HCT116 (cell line): ENCODE measurements at regions not wholly inside any gene's neighbourhood (a gene's known extent, or its start where the extent isn't known, plus 50 kb on each side); places are given as distances from the start of the nearest gene placed in this dataset.
"Not testable (repeated sequence)": the region's sequence is repeated elsewhere in the genome, so short reads cannot be mapped to it uniquely, and the experiment has no call there.

ENCODE experiments used
- ATAC-seq: fragments of 200-7000 bp; cut with Tn5 transposase; 2 replicates; pipeline ENCODE4 v1.9.1; 2020; ENCODE audit warnings: mild to moderate bottlenecking, moderate library complexity
- BruUV-seq: library from RNA; stranded (reverse); fragments of 400-500 nt; replicated peaks from 2 replicates; lab custom pipeline; 2021; lab: Mats Ljungman, UMichigan
- CTCF ChIA-PET: fragments of 300-600 bp; sonication (Branson Sonifier 250); formaldehyde crosslinking; loops from one replicate; lab custom pipeline; 2021; ENCODE audit warnings: antibody characterized with exemption; lab: Charles Lee
- POLR2A ChIA-PET: fragments of 300-600, 350-600 bp; sonication (Branson Sonifier 250); formaldehyde crosslinking; loops from one replicate; lab custom pipeline; 2021; ENCODE audit warnings: antibody characterized with exemption; lab: Charles Lee
- RAD21 ChIA-PET, 2 experiments: fragments of 300-600 bp; sonication (Branson Sonifier 250); formaldehyde crosslinking; loops; one replicate each; lab custom pipeline; 2023; ENCODE audit warnings: low total read pairs in 2 of 2; ENCODE audit not compliant: uncharacterized antibody in 2 of 2, unreplicated experiment in 2 of 2, low non-redundant PET in 1 of 2; lab: Charles Lee
- DNase-seq: peaks from one replicate; pipeline ENCODE4 v3.0.0-alpha.2; 2010; ENCODE audit warnings: low read depth, low spot score
- H2AFZ ChIP-seq: fragments of 200-600 bp; shearing (Covaris generic), sonication (generic); 2 replicates; pipeline ENCODE4 v1.6.1; 2017; ENCODE audit warnings: low read depth, mixed run types, mixed read lengths, antibody characterized with exemption, low read length; ENCODE audit not compliant: poor library complexity, severe bottlenecking
- H3K27ac ChIP-seq: 2 replicates; pipeline ENCODE4 v1.5.1; 2012; ENCODE audit warnings: low read depth, low read length
- H3K27me3 ChIP-seq: fragments of 200-600 bp; sonication (generic); 2 replicates; pipeline ENCODE4 v1.6.1; 2016; ENCODE audit warnings: mixed run types, low read length, mixed read lengths; ENCODE audit not compliant: insufficient read depth
- H3K36me3 ChIP-seq, 2 experiments: fragments of 200-500 bp in 1 of 2; fragments of 200-600 bp in 1 of 2; sonication (Bioruptor generic) in 1 of 2; sonication (generic) in 1 of 2; 2 replicates each; pipeline versions ENCODE4 v1.5.1 to v1.6.1; 2014 to 2016; ENCODE audit warnings: low read length in 2 of 2, inconsistent platforms in 1 of 2, mixed read lengths in 1 of 2, mixed run types in 1 of 2; ENCODE audit not compliant: insufficient read depth in 2 of 2, control insufficient read depth in 1 of 2
- H3K4me1 ChIP-seq, 2 experiments: fragments of 200-600 bp in 1 of 2; sonication (generic) in 1 of 2; 2 replicates each; pipeline versions ENCODE4 v1.5.1 to v1.6.1; 2012 to 2017; ENCODE audit warnings: low read length in 2 of 2, inconsistent platforms in 1 of 2, mild to moderate bottlenecking in 1 of 2, mixed read lengths in 1 of 2, mixed run types in 1 of 2, moderate library complexity in 1 of 2; ENCODE audit not compliant: insufficient read depth in 2 of 2, control insufficient read depth in 1 of 2
- H3K4me2 ChIP-seq: fragments of 200-600 bp; sonication (generic); 2 replicates; pipeline ENCODE4 v1.6.1; 2017; ENCODE audit warnings: mixed run types, low read length, mixed read lengths
- H3K4me3 ChIP-seq, 2 experiments: fragments of 200-600 bp in 1 of 2; sonication (generic) in 1 of 2; replicated peaks in 1 of 2; 2 replicates each; pipeline ENCODE4 v1.5.1; 2011 to 2016; ENCODE audit warnings: low read length in 2 of 2, control low read depth in 1 of 2, low read depth in 1 of 2, mild to moderate bottlenecking in 1 of 2, mixed read lengths in 1 of 2, mixed run types in 1 of 2
- H3K79me2 ChIP-seq: fragments of 200-600 bp; sonication (generic); 2 replicates; pipeline ENCODE4 v1.6.1; 2017; ENCODE audit warnings: mild to moderate bottlenecking, mixed run types, low read length, moderate library complexity, mixed read lengths; ENCODE audit not compliant: insufficient read depth
- H3K9ac ChIP-seq: fragments of 200-600 bp; sonication (generic); 2 replicates; pipeline ENCODE4 v1.6.1; 2016; ENCODE audit warnings: low read length, mixed read lengths
- H3K9me2 ChIP-seq: fragments of 200-600 bp; sonication (generic), shearing (Covaris generic); 2 replicates; pipeline ENCODE4 v1.6.1; 2017; ENCODE audit warnings: mixed run types, mild to moderate bottlenecking, moderate library complexity; ENCODE audit not compliant: insufficient read depth
- H3K9me3 ChIP-seq, 2 experiments: fragments of 200-500 bp in 1 of 2; fragments of 200-600 bp in 1 of 2; sonication (Bioruptor generic) in 1 of 2; sonication (generic) in 1 of 2; 2 replicates each; pipeline ENCODE4 v1.6.1; 2014 to 2017; ENCODE audit warnings: low read length in 2 of 2, mixed read lengths in 2 of 2, inconsistent platforms in 1 of 2, low read depth in 1 of 2, mild to moderate bottlenecking in 1 of 2, mixed run types in 1 of 2, moderate library complexity in 1 of 2; ENCODE audit not compliant: control insufficient read depth in 1 of 2, insufficient read depth in 1 of 2
- H4K20me1 ChIP-seq: fragments of 200-600 bp; sonication (generic), shearing (Covaris generic); 2 replicates; pipeline ENCODE4 v1.6.1; 2017; ENCODE audit warnings: mixed run types, mild to moderate bottlenecking, moderate library complexity; ENCODE audit not compliant: insufficient read depth
- FOSL1 ChIP-seq: IDR thresholded peaks from 2 replicates; pipeline ENCODE4 v1.6.1; 2012; ENCODE audit warnings: low read depth
- POLR2A ChIP-seq: IDR thresholded peaks from 2 replicates; pipeline ENCODE4 v1.7.0; 2011; ENCODE audit warnings: borderline replicate concordance; ENCODE audit not compliant: insufficient read depth, insufficient read length; ENCODE audit errors: extremely low read depth
- POLR2AphosphoS5 ChIP-seq: IDR thresholded peaks from 2 replicates; pipeline ENCODE4 v1.6.1; 2011; ENCODE audit warnings: mild to moderate bottlenecking, low read depth, low read length, moderate library complexity
- REST ChIP-seq: IDR thresholded peaks from 2 replicates; pipeline ENCODE4 v1.6.1; 2012; ENCODE audit warnings: low read depth
- SP1 ChIP-seq: IDR thresholded peaks from 2 replicates; pipeline ENCODE4 v1.6.1; 2012; ENCODE audit warnings: low read depth
- YY1 ChIP-seq: IDR thresholded peaks from 2 replicates; pipeline ENCODE4 v1.6.1; 2011; ENCODE audit warnings: low read length, low read depth, moderate library complexity, mild to moderate bottlenecking; ENCODE audit not compliant: insufficient replicate concordance; ENCODE audit errors: extremely low read depth
- ZBTB33 ChIP-seq: IDR thresholded peaks from 2 replicates; pipeline ENCODE4 v1.6.1; 2011; ENCODE audit warnings: mild to moderate bottlenecking, low read length, moderate library complexity; ENCODE audit not compliant: insufficient replicate concordance; ENCODE audit errors: extremely low read depth
- ZFX ChIP-seq: fragments of 450-650 bp; IDR thresholded peaks from 2 replicates; pipeline ENCODE4 v1.6.1; 2017
- intact Hi-C: fragments of 100-400 bp; cut with micrococcal nuclease; formaldehyde crosslinking; loops from 2 replicates; pipeline ENCODE4 v1.10.0; 2022

GRCh38 chr2:154952346-154952980 is 254.0 kb downstream of the KCNJ3 start:
- no peaks in the 10 kb centered on the region for H3K27me3 ChIP-seq
- no peak overlapping the region for H3K9ac ChIP-seq
- H4K20me1 ChIP-seq = no peaks in the 10 kb centered on the region
- no peak overlapping the region for H3K4me2 ChIP-seq
- H3K4me3 ChIP-seq = no peak overlapping the region
- BruUV-seq = no TSS peak
- H3K27ac ChIP-seq = no peak overlapping the region
- H3K9me2 ChIP-seq = no peaks in the 10 kb centered on the region
- H2AFZ ChIP-seq = no peak overlapping the region
- CTCF ChIA-PET = no interaction called here
- RAD21 ChIA-PET = no interaction called here
- POLR2A ChIA-PET = no interaction called here
- H3K36me3 ChIP-seq = no peaks in the 10 kb centered on the region
- intact Hi-C loops = no loop called here
- TF ChIP-seq POLR2A (no peak), POLR2AphosphoS5 (no peak), ZBTB33 (no peak), YY1 (no peak), ZFX (no peak), FOSL1 (no peak), SP1 (no peak), REST (no peak)
- no peak for ATAC-seq
- no peak for DNase-seq
- H3K4me1 ChIP-seq = no peaks in the 10 kb centered on the region
- no peaks in the 10 kb centered on the region for H3K9me3 ChIP-seq
- H3K79me2 ChIP-seq = no peaks in the 10 kb centered on the region

- RAD21 ChIA-PET, H4K20me1 ChIP-seq, H3K27me3 ChIP-seq, BruUV-seq, H3K27ac ChIP-seq, CTCF ChIA-PET, H3K79me2 ChIP-seq, DNase-seq, H3K4me3 ChIP-seq, H3K9me2 ChIP-seq, H3K9ac ChIP-seq, H3K4me1 ChIP-seq, H3K4me2 ChIP-seq, H2AFZ ChIP-seq, POLR2A ChIA-PET, ATAC-seq, intact Hi-C loops, H3K9me3 ChIP-seq, H3K36me3 ChIP-seq: not testable (repeated sequence)
These were observed 248.9 kb downstream of the KCNJ3 start for GRCh38 chr2:154947416-154947815.
